GM10266 (cell line): ENCODE measurements at regions not wholly inside any gene's neighbourhood (a gene's known extent, or its start where the extent isn't known, plus 50 kb on each side); places are given as distances from the start of the nearest gene placed in this dataset.

Source experiments
- DNase-seq: peaks from one replicate; pipeline ENCODE4 v3.0.0; 2012; ENCODE audit errors: extremely low spot score
- TF ChIP-seq, protein P1 (sequence below): IDR thresholded peaks from 2 replicates; pipeline ENCODE4 v1.5.1; 2012; ENCODE audit warnings: mild to moderate bottlenecking, low read depth; ENCODE audit not compliant: control insufficient read depth, insufficient read depth; ENCODE audit errors: missing control alignments

DNA sequence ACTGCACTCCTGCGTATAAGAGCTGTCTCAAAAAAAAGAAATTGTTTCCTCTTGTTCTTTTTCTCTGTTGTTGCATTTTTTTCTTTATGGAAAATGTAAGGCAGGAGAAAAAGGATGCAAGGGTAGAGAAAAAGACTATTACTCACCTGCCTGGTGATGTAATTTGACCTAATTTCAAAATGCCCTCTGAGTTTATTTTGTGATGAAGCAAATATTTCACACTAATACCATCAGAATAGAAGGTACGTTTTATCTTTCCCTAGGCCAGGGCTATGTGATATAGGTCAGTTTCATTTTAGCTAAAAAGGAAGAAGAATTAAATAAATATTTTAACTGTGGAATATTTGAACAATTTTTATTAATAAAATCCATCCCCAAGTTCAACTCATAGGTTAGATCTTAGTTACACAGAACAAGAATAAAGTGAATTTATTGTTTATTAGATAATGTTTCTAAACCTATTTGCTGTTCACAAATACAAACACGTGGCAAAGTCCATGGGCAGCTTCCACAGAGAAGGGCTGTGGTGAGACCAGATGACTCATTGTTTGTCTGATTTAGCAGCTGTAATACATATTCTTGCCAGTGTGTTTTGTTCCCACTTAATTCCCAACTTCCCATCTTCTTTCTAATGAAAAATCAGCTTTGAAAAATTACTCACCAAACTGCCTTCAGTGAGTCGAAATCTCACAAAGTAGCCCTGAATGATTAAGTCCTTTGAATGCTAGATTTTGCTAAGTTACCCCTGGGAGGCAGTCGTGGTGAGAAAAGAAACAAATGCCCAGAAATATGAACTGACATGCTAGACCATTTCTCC lies 52.8 kb upstream of the CCDC112 start:
- TF ChIP-seq, protein P1, sequence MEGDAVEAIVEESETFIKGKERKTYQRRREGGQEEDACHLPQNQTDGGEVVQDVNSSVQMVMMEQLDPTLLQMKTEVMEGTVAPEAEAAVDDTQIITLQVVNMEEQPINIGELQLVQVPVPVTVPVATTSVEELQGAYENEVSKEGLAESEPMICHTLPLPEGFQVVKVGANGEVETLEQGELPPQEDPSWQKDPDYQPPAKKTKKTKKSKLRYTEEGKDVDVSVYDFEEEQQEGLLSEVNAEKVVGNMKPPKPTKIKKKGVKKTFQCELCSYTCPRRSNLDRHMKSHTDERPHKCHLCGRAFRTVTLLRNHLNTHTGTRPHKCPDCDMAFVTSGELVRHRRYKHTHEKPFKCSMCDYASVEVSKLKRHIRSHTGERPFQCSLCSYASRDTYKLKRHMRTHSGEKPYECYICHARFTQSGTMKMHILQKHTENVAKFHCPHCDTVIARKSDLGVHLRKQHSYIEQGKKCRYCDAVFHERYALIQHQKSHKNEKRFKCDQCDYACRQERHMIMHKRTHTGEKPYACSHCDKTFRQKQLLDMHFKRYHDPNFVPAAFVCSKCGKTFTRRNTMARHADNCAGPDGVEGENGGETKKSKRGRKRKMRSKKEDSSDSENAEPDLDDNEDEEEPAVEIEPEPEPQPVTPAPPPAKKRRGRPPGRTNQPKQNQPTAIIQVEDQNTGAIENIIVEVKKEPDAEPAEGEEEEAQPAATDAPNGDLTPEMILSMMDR, result no peak
- no peak for DNase-seq

DNA sequence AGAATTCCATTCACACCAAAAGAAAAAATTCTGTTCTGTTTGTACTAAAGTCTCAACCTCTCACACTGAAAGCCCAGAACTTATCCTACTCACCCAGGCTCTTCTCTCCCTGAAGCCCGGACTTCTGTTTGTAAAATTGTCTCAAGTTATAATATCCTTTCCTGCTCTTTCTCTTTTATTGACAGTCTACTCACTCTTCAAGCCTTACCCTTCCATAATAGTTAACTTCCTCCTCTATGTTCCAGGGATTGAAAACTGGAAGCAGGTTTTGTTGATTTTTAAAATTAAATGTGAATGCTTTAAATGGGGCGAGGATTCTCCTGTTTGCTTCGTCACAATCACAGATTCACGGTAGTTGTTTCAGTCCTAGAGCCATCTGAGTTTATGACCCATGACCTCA lies 51.7 kb upstream of the CCDC112 start:
- TF ChIP-seq, protein P1, result no peak
- DNase-seq, result no peak
